Esophagus (tissue), 2 donors: ENCODE measurements at regions not wholly inside any gene's neighbourhood (a gene's known extent, or its start where the extent isn't known, plus 50 kb on each side); places are given as distances from the start of the nearest gene placed in this dataset.

ENCODE experiments used
- H3K27ac ChIP-seq, 2 donors: one replicate each; pipeline ENCODE4 v1.5.1; 2013; ENCODE audit warnings: low read depth in 2 of 2, mild to moderate bottlenecking in 2 of 2, inconsistent platforms in 1 of 2, low read length in 1 of 2, moderate library complexity in 1 of 2
- H3K27me3 ChIP-seq, 2 donors: one replicate each; pipeline ENCODE4 v1.6.1; 2013; ENCODE audit warnings: low read length in 2 of 2, control low read depth in 1 of 2, mild to moderate bottlenecking in 1 of 2; ENCODE audit not compliant: insufficient read depth in 2 of 2, control insufficient read depth in 1 of 2
- H3K36me3 ChIP-seq, 2 donors: one replicate each; pipeline ENCODE4 v1.6.1; 2013; ENCODE audit warnings: low read length in 1 of 2; ENCODE audit not compliant: control insufficient read depth in 2 of 2, insufficient read depth in 2 of 2
- H3K4me1 ChIP-seq, 2 donors: one replicate each; pipeline ENCODE4 v1.6.1; 2013; ENCODE audit warnings: low read length in 1 of 2; ENCODE audit not compliant: control insufficient read depth in 2 of 2, insufficient read depth in 2 of 2
- H3K4me3 ChIP-seq, 2 donors: one replicate each; pipeline ENCODE4 v1.5.1; 2013; ENCODE audit warnings: low read length in 2 of 2, mild to moderate bottlenecking in 2 of 2, low read depth in 1 of 2, moderate library complexity in 1 of 2
- H3K9me3 ChIP-seq, 2 donors: one replicate each; pipeline ENCODE4 v1.6.1; 2013; ENCODE audit warnings: mild to moderate bottlenecking in 2 of 2, low read depth in 1 of 2, low read length in 1 of 2, moderate library complexity in 1 of 2; ENCODE audit not compliant: control insufficient read depth in 2 of 2, insufficient read depth in 1 of 2
- WGBS, 2 donors: extraction: QIAGEN DNeasy Blood & Tissue Kit; methylation state at CpG; one replicate each; pipeline ENCODE4 v1.1.7; 2013; 5-methylcytosine and 5-hydroxymethylcytosine counted together
- donor health status: healthy with polysubstance abuse.
- donor health status: Bipolar disorder and iron deficiency.

GRCh38 chrX:20498851-20499635 is 232.3 kb upstream of the RPS6KA3 start:
- Histone ChIP-seq H3K36me3 (no peaks in the 10 kb centered on the region), H3K27ac (no peak overlapping the region), H3K4me3 (no peak overlapping the region), H3K4me1 (no peaks in the 10 kb centered on the region), H3K9me3 (no peaks in the 10 kb centered on the region), H3K27me3 (peaks cover 0 to 8% of the 10 kb centered on the region in 2 donors)
- WGBS, 2 donors: 52 to 66% methylated on average over 7 of the region's 7 CpGs

- WGBS, 2 donors: 72 to 90% methylated on average over 2 of the region's 2 CpGs
- peaks cover 0 to 6% of the 10 kb centered on the region in 2 donors for H3K27me3 ChIP-seq
- no peaks in the 10 kb centered on the region for H3K36me3 ChIP-seq
- no peaks in the 10 kb centered on the region for H3K9me3 ChIP-seq
- H3K4me3 ChIP-seq: no peak overlapping the region
- H3K27ac ChIP-seq: no peak overlapping the region
- H3K4me1 ChIP-seq: no peaks in the 10 kb centered on the region
Measured at GRCh38 chrX:20495575-20495974, 228.9 kb upstream of the RPS6KA3 start.

DNA sequence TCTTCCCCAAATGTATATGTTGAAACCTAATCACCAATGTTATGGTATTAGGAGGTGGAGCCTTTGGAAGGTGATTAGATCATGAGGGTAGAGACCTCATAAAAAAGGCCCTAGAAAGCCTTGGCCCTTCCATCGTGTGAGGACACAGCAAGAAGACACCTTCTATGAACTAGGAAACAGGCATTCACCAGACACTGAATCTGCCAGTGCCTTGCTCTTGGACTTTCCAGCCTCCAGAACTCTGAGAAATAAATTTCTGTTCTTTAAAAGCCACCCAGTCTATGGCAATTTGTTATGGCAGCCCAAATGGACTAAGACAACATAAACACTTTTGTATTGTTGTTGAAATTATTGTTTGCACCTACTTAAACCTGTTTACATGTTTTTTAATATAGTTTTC is 221.8 kb upstream of the RPS6KA3 start:
- no peak overlapping the region for H3K27ac ChIP-seq
- H3K4me1 ChIP-seq: no peaks in the 10 kb centered on the region
- WGBS, 2 donors: 82 to 85% methylated on average over 1 of the region's 1 CpG
- H3K4me3 ChIP-seq: no peak overlapping the region
- no peaks in the 10 kb centered on the region for H3K36me3 ChIP-seq
- H3K27me3 ChIP-seq: peaks cover 0 to 5% of the 10 kb centered on the region in 2 donors
- no peaks in the 10 kb centered on the region for H3K9me3 ChIP-seq

DNA sequence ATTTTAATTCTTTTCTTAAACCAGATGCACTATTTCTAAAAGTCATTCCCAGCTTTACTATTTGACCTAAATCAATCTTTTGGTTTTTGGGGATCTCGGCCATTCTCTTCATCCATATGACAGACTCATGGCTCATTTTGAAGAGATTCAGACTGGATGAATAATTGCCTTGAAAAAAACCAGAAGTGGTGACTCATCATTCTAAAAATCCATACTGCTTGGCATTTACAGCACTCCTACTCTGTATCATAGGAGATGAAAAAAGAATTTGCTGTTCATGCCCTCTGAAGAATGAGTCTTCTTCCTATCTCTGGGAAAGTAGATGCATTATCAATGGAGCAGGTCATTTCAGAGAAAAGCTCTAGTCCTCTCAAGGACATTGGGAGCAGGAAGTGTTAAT is 220.5 kb upstream of the RPS6KA3 start:
- Histone ChIP-seq H3K9me3 (no peaks in the 10 kb centered on the region), H3K4me1 (no peaks in the 10 kb centered on the region), H3K27me3 (peaks cover 0 to 5% of the 10 kb centered on the region in 2 donors), H3K27ac (no peak overlapping the region), H3K36me3 (no peaks in the 10 kb centered on the region), H3K4me3 (no peak overlapping the region)
- WGBS, 2 donors: 21 to 58% methylated on average over 1 of the region's 1 CpG

GRCh38 chrX:20481632-20482031 is 214.9 kb upstream of the RPS6KA3 start:
- H3K9me3 ChIP-seq: no peaks in the 10 kb centered on the region
- WGBS, 2 donors: 59 to 67% methylated on average over 2 of the region's 2 CpGs
- H3K27me3 ChIP-seq: no peaks in the 10 kb centered on the region
- no peak overlapping the region for H3K4me3 ChIP-seq
- no peak overlapping the region for H3K27ac ChIP-seq
- H3K4me1 ChIP-seq: no peaks in the 10 kb centered on the region
- H3K36me3 ChIP-seq: no peaks in the 10 kb centered on the region

DNA sequence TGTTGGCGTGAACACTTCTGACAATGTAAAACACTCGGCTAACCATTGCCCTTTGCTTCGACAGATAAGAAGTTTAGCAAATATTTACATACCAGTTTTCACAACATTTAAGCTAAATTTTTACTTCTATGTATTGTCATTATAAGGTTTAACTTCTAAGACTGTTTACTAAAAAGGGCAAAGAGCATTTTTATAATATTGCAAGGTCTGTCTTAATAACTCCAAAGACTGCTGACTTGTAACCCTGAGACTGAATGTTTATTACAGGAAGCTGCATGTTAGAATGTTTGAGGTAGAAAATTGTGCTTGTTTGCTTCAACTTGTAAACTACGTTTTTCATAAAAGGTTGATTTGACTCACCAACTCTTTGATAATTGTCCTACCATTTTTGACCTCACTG is 213.2 kb upstream of the RPS6KA3 start:
- WGBS, 2 donors: 51 to 57% methylated on average over 4 of the region's 4 CpGs
- no peaks in the 10 kb centered on the region for H3K27me3 ChIP-seq

DNA sequence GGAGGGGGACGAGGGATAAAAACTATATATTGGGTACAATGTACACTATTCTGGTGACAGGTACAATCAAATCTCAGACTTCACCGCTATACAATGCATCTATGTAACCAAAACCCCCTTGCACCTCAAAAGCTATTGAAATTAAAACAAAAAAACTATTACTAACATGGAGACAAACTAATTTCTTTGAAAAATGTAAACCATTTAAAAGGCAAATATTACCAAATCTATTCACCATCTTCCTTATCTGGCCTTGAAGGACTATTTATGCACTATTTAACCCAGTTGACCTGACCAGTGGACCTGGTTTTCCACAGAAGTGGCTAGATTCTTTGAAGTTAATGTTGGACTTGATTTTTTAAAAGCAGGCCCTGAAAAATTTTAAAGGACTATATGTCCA is 212.3 kb upstream of the RPS6KA3 start:
- Histone ChIP-seq H3K36me3 (no peaks in the 10 kb centered on the region), H3K27me3 (no peaks in the 10 kb centered on the region), H3K27ac (no peak overlapping the region), H3K4me3 (no peak overlapping the region), H3K4me1 (no peaks in the 10 kb centered on the region), H3K9me3 (no peaks in the 10 kb centered on the region)
- WGBS, 2 donors: 65 to 87% methylated on average over 2 of the region's 2 CpGs

More for the DNA sequence above, 213.2 kb upstream of the RPS6KA3 start:
- no peaks in the 10 kb centered on the region for H3K4me1 ChIP-seq
- H3K36me3 ChIP-seq: no peaks in the 10 kb centered on the region
- H3K4me3 ChIP-seq: no peak overlapping the region
- no peak overlapping the region for H3K27ac ChIP-seq
- H3K9me3 ChIP-seq: no peaks in the 10 kb centered on the region

DNA sequence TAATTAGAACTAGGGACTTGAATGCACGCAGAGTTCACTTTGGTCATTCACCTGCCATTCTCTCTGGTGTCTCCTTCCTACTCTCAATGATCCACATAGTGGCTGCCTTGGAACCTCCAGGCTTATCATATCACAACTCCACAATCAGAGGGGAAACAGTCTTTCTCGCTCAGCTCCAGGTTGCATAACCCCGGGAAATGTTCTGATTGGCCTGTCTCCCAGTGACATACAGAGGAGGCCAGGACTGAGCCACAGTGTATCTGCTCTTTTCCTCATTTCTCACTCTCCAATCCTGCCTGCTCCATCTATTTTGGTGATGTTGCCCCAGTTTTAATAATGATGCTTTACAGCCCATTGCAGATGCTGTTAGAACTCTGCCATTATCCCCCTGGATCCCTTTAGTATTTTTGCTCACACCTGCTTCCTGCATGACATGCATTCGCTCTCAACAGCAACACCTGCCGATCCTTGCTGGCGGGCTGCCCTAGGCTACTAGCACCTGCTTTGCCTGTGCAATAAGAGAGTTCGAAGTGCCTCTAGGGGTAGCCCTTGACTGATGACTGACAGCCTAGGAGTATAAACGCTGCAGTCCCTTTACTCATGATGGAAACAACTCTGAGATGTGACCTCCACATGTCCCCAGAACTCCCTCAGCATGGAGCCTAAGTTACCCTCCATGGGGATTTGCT is 211.3 kb upstream of the RPS6KA3 start:
- Histone ChIP-seq H3K4me3 (no peak overlapping the region), H3K36me3 (no peaks in the 10 kb centered on the region), H3K9me3 (peaks cover 0 to 3% of the 10 kb centered on the region in 2 donors), H3K4me1 (no peaks in the 10 kb centered on the region), H3K27ac (no peak overlapping the region), H3K27me3 (no peaks in the 10 kb centered on the region)
- WGBS, 2 donors: 68 to 76% methylated on average over 8 of the region's 8 CpGs

DNA sequence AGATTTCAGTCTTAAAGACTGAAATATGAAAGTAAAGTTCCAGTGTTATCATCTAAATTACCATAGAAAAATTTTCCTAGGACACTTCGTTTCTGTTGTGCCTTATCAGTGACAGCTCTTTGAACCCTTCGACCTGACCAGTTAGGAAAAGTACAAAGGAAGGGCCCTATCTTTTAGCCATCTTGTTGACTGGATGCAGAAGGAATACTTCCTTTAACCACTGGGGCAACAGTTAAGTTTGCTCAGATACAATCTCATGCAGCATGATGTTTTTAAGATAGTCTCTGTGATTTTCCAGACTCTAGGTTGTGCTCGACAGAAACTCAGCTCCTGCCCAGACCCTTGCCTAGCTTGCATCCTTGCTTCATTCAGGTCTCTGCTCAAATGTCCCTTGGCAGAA is 210.5 kb upstream of the RPS6KA3 start:
- Histone ChIP-seq H3K9me3 (peaks cover 0 to 3% of the 10 kb centered on the region in 2 donors), H3K27me3 (no peaks in the 10 kb centered on the region), H3K27ac (no peak overlapping the region), H3K36me3 (no peaks in the 10 kb centered on the region), H3K4me1 (no peaks in the 10 kb centered on the region), H3K4me3 (no peak overlapping the region)
- 47 to 59% methylated on average over 3 of the region's 3 CpGs for WGBS, 2 donors
